ENCODE measurements at regions not wholly inside any gene's neighbourhood (a gene's known extent, or its start where the extent isn't known, plus 50 kb on each side); places are given as distances from the start of the nearest gene placed in this dataset.

- TF ChIP-seq NEUROD1 (IDR thresholded peaks at IDR 0.05; ENCODE audit: borderline replicate concordance, low read depth, low read length, partially characterized antibody) (no peak), C11orf30 (IDR thresholded peaks at IDR 0.05; ENCODE audit: low read depth) (peak; percentile 84), MAFG (tag; conservative IDR thresholded peaks at IDR 0.05) (peak; percentile 82), E2F3 (CRISPR knock-in tag; IDR thresholded peaks at IDR 0.05) (no peak), CHD2 (IDR thresholded peaks at IDR 0.05; ENCODE audit: low read depth, low read length) (no peak), RBBP5 (IDR thresholded peaks at IDR 0.05; ENCODE audit: borderline replicate concordance, insufficient read depth, low read length, poor library complexity, severe bottlenecking) (no peak), FOSL1 (tag; conservative IDR thresholded peaks at IDR 0.05) (peak; percentile 32), ZNF23 (CRISPR knock-in tag; IDR thresholded peaks at IDR 0.05) (no peak), SPI1 (IDR thresholded peaks at IDR 0.05; ENCODE audit: borderline replicate concordance, low read depth, low read length) (peak; percentile 35; the same call in 1 of the 2 replicates), SNRNP70 (optimal IDR thresholded peaks at IDR 0.05; ENCODE audit: low read depth, low read length) (no peak), ZNF316 (IDR thresholded peaks at IDR 0.05) (peak; percentile 75), POLR3G (IDR thresholded peaks at IDR 0.05; ENCODE audit: extremely low read depth, insufficient read length, insufficient replicate concordance) (no peak), HBP1 (CRISPR knock-in tag; IDR thresholded peaks at IDR 0.05) (no peak), WHSC1 (IDR thresholded peaks at IDR 0.05; ENCODE audit: low read length) (no peak), KLF10 (CRISPR knock-in tag; IDR thresholded peaks at IDR 0.05) (no peak), ZNF12 (CRISPR knock-in tag; IDR thresholded peaks at IDR 0.05) (no peak), ZNF431 (CRISPR knock-in tag; IDR thresholded peaks at IDR 0.05) (no peak), ZNF175 (CRISPR knock-in tag; IDR thresholded peaks at IDR 0.05; ENCODE audit: low read depth) (no peak), NFIC (IDR thresholded peaks at IDR 0.05) (peak; percentile 85), CHCHD3 (CRISPR knock-in tag; IDR thresholded peaks at IDR 0.05) (no peak), ID3 (CRISPR knock-in tag; IDR thresholded peaks at IDR 0.05) (no peak), ID3 (tag; IDR thresholded peaks at IDR 0.05) (no peak)
- TF ChIP-seq, protein P1, sequence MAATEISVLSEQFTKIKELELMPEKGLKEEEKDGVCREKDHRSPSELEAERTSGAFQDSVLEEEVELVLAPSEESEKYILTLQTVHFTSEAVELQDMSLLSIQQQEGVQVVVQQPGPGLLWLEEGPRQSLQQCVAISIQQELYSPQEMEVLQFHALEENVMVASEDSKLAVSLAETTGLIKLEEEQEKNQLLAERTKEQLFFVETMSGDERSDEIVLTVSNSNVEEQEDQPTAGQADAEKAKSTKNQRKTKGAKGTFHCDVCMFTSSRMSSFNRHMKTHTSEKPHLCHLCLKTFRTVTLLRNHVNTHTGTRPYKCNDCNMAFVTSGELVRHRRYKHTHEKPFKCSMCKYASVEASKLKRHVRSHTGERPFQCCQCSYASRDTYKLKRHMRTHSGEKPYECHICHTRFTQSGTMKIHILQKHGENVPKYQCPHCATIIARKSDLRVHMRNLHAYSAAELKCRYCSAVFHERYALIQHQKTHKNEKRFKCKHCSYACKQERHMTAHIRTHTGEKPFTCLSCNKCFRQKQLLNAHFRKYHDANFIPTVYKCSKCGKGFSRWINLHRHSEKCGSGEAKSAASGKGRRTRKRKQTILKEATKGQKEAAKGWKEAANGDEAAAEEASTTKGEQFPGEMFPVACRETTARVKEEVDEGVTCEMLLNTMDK (IDR thresholded peaks at IDR 0.05; ENCODE audit: borderline replicate concordance, insufficient read depth, low read depth, low read length, poor library complexity, severe bottlenecking): no peak
- TF ChIP-seq, protein P2, sequence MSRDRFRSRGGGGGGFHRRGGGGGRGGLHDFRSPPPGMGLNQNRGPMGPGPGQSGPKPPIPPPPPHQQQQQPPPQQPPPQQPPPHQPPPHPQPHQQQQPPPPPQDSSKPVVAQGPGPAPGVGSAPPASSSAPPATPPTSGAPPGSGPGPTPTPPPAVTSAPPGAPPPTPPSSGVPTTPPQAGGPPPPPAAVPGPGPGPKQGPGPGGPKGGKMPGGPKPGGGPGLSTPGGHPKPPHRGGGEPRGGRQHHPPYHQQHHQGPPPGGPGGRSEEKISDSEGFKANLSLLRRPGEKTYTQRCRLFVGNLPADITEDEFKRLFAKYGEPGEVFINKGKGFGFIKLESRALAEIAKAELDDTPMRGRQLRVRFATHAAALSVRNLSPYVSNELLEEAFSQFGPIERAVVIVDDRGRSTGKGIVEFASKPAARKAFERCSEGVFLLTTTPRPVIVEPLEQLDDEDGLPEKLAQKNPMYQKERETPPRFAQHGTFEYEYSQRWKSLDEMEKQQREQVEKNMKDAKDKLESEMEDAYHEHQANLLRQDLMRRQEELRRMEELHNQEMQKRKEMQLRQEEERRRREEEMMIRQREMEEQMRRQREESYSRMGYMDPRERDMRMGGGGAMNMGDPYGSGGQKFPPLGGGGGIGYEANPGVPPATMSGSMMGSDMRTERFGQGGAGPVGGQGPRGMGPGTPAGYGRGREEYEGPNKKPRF (IDR thresholded peaks at IDR 0.05; ENCODE audit: low read depth, low read length): no peak
Observed at GRCh38 chr6:4665489-4666417, 110.5 kb upstream of the CDYL start (continued).

Measured in K562 (cell line).